Epithelial cell of proximal tubule (primary cell): ENCODE measurements at regions not wholly inside any gene's neighbourhood (a gene's known extent, or its start where the extent isn't known, plus 50 kb on each side); places are given as distances from the start of the nearest gene placed in this dataset.
"Not testable (repeated sequence)": the region's sequence is repeated elsewhere in the genome, so short reads cannot be mapped to it uniquely, and the experiment has no call there.

ENCODE experiments used
- DNase-seq: peaks from one replicate; pipeline ENCODE4 v3.0.0-alpha.2; 2011; ENCODE audit warnings: low read depth
- H3K4me3 ChIP-seq: 2 replicates; pipeline ENCODE4 v1.5.1; 2011; ENCODE audit warnings: low read depth, mild to moderate bottlenecking, low read length
- TF ChIP-seq, protein P1 (sequence below): conservative IDR thresholded peaks from 2 replicates; pipeline ENCODE4 v1.5.1; 2012; ENCODE audit warnings: low read depth, mild to moderate bottlenecking, low read length

DNA sequence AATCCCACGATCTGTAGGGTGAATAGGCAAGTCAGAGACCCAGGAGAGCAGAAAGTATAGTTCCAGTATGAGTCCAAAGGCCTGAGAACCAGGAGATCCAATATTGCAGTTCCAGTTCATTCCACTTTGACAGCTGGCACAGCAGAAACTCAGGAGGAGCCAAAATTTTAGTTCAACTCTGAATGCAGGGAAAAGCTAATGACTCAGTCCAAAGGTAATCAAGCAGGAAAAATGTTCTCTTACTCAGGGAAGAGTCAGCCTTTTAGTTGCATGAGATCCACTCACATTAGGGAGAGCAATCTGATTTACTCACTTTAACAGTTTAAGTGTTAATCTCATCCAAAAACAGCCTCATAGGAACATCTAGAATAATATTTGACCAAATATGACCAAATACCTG lies 130.2 kb upstream of the LRFN5 start:
- DNase-seq: peak; percentile 66
- H3K4me3 ChIP-seq: no peak overlapping the region
- TF ChIP-seq, protein P1, sequence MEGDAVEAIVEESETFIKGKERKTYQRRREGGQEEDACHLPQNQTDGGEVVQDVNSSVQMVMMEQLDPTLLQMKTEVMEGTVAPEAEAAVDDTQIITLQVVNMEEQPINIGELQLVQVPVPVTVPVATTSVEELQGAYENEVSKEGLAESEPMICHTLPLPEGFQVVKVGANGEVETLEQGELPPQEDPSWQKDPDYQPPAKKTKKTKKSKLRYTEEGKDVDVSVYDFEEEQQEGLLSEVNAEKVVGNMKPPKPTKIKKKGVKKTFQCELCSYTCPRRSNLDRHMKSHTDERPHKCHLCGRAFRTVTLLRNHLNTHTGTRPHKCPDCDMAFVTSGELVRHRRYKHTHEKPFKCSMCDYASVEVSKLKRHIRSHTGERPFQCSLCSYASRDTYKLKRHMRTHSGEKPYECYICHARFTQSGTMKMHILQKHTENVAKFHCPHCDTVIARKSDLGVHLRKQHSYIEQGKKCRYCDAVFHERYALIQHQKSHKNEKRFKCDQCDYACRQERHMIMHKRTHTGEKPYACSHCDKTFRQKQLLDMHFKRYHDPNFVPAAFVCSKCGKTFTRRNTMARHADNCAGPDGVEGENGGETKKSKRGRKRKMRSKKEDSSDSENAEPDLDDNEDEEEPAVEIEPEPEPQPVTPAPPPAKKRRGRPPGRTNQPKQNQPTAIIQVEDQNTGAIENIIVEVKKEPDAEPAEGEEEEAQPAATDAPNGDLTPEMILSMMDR: no peak

DNA sequence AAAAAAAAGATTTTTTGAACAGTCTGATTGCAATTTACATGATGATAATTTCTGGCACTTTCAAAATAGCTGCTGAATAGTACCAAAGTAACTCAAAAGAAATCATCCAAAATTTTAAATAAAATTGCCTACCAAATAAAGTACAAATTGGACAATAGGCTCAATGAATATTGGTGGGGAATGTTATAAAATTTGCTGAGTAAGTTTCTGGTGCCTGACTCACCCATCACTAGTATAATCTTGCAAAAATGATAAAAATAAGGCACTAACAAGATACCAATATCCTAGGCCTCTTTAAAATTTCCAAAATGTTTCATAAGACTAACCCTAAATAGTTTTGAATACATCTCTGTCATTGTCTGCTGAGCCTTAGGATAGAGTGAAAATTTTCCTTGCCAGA lies 145.3 kb upstream of the LRFN5 start:
- DNase-seq: no peak
- TF ChIP-seq, protein P1: no peak

DNA sequence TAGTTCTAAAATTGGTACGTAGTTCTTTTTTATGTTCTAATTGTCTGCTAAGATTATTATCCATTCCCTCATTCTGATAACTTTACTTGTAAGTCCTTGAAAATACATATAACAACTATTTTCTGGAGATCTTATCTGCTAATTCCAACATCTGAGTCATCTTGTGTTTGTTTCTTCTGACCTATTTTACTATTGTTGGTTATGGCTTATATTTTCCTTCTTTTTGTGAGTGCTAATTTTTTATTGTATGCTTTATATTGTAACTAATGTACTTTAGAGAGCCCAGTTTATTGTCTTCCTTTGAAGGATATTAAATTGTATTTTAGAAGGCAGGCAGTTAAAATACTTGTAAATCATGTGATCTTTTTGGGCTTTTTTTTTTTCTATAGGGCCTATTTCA lies 149.3 kb upstream of the LRFN5 start:
- H3K4me3 ChIP-seq: no peak overlapping the region
- TF ChIP-seq, protein P1: no peak
- no peak for DNase-seq

More for the DNA sequence above, 145.3 kb upstream of the LRFN5 start:
- H3K4me3 ChIP-seq: no peak overlapping the region

DNA sequence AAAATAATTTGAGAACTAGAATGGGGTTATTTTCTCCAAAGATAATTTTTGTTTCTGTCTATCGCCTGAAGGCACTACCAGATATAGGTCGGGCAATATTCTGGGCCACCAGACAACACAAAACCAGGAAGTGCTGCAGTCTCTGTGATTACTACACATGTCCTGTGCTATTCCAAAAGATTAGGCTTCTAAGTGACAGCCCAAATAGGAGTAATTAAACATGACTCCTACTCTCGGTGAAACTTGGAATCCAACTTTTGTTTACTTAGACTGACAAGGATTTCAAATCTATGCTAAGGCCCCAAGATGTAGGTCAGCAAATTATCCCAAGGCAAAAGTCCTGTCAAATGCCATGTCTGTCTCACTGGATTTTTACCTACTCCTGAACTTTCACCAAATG lies 157.6 kb upstream of the LRFN5 start:
- TF ChIP-seq, protein P1: no peak
- no peak for DNase-seq
- H3K4me3 ChIP-seq: no peak overlapping the region

DNA sequence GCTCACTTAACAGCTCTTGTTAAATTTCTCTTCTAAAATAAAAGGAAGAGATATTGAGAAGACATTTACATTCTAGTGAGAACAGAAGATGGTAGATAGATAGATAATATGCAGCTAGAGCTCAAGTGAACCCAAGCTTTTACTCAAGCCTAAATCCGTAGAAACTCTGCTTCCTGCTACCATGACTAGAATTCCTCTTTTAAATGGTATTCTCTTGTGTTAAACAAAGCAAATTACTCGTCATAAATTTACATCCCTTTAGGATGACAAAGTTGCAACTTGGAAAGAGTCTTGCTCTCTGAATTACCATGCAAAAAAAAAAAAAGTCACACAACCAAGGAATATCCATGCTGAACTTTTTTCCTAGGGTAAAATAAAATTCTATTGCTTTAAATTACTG lies 160.7 kb upstream of the LRFN5 start:
- TF ChIP-seq, protein P1: no peak
- no peak for DNase-seq
- H3K4me3 ChIP-seq: no peak overlapping the region

DNA sequence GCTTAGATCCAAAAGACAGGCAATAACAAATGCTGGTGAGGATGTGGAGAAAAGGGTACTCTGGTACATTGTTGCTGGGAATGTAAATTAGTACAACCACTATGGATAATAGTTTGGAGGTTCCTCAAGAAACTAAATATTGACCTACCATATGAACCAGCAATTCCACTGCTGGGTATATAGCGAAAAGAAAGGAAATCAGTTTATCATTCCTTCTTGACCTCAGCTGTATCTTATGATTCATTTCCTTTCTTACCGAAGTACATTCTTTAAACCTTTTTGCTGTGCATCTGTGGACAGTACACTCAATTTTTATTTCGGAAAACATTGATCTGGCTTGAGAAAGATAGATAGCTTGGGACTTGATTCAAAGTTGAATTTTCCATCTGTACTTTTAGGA lies 183.2 kb upstream of the LRFN5 start:
- no peak overlapping the region for H3K4me3 ChIP-seq
- no peak for DNase-seq
- TF ChIP-seq, protein P1: no peak

DNA sequence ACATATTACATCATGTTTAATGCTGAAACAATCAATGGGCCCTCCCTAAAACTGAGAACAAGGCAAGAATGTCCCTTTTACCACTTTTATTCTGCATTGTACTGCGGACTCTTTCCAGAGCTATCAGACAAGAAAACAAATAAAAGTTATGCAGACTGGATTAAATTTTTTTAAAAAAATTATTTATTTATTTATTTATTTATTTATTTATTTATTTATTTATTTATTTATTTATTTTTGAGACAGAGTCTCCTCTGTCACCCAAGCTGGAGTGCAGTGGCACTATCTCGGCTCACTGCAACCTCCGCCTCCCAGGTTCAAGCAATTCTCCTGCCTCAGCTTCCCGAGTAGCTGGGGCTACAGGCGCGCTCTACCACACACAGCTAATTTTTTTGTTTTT lies 185.4 kb upstream of the LRFN5 start:
- not testable (repeated sequence) for DNase-seq, H3K4me3 ChIP-seq

DNA sequence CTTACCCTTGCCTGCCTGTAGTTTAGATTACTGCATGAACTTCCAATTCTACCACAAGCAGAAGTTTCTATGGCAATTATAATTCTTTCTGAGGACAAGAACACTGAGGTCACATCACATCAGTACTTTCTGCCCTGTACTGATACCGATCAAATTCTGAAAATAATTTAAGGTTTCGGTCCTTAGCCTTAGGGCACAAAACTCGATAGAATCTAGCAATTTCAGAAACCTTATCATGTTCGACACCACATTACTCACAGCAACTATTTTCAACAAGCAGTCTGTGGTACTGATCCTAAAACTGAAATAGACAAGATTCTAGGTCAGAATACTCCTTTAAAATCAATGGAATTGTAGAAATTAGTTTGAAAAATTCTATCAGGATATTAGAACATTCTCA lies 187.0 kb upstream of the LRFN5 start:
- DNase-seq: no peak
- TF ChIP-seq, protein P1: no peak

More for the DNA sequence above, 187.0 kb upstream of the LRFN5 start:
- H3K4me3 ChIP-seq: no peak overlapping the region
